Astrocyte of the spinal cord (primary cell): ENCODE measurements at regions not wholly inside any gene's neighbourhood (a gene's known extent, or its start where the extent isn't known, plus 50 kb on each side); places are given as distances from the start of the nearest gene placed in this dataset.

Source experiments
- DNase-seq: peaks from one replicate; pipeline ENCODE4 v3.0.0; 2011; ENCODE audit warnings: low read depth, low spot score
- H3K4me3 ChIP-seq: 2 replicates; pipeline ENCODE4 v1.5.1; 2011; ENCODE audit warnings: low read depth, mild to moderate bottlenecking, low read length, moderate library complexity
- in situ Hi-C: cut with HindIII; loops from 2 replicates; pipeline ENCODE4 v1.10.0; 2017; ENCODE audit warnings: low sequenced_read_pairs
- TF ChIP-seq, protein P1 (sequence below): IDR thresholded peaks from 2 replicates; pipeline ENCODE4 v1.5.1; 2012; ENCODE audit warnings: low read depth, mild to moderate bottlenecking, low read length, inconsistent platforms

- H3K4me3 ChIP-seq: no peak overlapping the region
- TF ChIP-seq, protein P1, sequence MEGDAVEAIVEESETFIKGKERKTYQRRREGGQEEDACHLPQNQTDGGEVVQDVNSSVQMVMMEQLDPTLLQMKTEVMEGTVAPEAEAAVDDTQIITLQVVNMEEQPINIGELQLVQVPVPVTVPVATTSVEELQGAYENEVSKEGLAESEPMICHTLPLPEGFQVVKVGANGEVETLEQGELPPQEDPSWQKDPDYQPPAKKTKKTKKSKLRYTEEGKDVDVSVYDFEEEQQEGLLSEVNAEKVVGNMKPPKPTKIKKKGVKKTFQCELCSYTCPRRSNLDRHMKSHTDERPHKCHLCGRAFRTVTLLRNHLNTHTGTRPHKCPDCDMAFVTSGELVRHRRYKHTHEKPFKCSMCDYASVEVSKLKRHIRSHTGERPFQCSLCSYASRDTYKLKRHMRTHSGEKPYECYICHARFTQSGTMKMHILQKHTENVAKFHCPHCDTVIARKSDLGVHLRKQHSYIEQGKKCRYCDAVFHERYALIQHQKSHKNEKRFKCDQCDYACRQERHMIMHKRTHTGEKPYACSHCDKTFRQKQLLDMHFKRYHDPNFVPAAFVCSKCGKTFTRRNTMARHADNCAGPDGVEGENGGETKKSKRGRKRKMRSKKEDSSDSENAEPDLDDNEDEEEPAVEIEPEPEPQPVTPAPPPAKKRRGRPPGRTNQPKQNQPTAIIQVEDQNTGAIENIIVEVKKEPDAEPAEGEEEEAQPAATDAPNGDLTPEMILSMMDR: no peak
- in situ Hi-C loops: no loop called here
- no peak for DNase-seq
Measured at GRCh38 chr22:40121461-40121860, 56.3 kb upstream of the TNRC6B start.

DNA sequence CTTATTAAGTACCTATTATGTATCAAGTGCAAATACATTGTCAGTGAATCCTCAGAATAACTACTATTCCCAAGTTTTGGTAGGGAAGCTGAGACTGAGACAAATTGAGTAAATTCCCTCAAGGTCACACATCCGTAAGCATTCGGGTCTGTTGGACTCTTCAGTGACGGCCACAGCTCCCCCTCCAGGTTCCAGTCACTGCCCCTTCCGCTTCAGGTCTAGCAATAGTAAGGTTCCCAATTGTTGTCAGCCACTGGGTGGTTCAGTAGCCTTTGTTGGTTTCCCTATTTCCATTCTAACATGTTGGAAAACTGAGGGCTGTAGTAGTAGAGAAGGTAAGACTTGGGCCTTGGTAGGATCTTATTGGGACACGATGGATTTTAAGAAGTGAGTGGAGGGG, 54.9 kb upstream of the TNRC6B start:
- H3K4me3 ChIP-seq: no peak overlapping the region
- no peak for DNase-seq
- in situ Hi-C loops: no loop called here
- TF ChIP-seq, protein P1: no peak

DNA sequence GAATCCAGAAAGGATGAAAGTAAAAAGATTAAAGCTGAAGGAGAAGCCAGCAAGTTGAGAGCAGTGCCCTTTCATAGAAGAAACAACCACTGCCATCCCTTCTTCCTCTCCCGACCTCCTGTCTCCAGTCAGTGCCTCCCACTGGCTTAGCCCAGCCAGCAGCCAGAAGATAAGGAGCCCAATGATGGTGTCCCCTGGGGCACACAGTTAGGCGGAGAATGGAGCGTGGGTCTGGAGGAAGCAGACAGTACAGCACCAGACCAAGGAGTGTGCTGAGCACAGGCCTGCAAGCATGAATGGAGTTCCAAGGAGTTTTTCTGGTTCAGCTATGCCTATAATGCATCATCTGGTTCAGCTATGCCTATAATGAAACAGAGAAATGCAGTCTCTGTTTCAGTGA, 54.3 kb upstream of the TNRC6B start:
- DNase-seq: no peak
- H3K4me3 ChIP-seq: no peak overlapping the region
- in situ Hi-C loops: no loop called here
- TF ChIP-seq, protein P1: no peak
